SK-N-SH (cell line): ENCODE measurements at regions not wholly inside any gene's neighbourhood (a gene's known extent, or its start where the extent isn't known, plus 50 kb on each side); places are given as distances from the start of the nearest gene placed in this dataset.

ENCODE experiments used
- CHD2 ChIP-seq: fragments of 150-350 bp; IDR thresholded peaks from 2 replicates; pipeline ENCODE4 v1.6.1; 2018; ENCODE audit warnings: low read length; ENCODE audit not compliant: partially characterized antibody
- CTCF ChIP-seq: fragments of 200-600 bp; sonication (generic); IDR thresholded peaks from 2 replicates; pipeline ENCODE4 v1.6.1; 2017; ENCODE audit warnings: antibody characterized with exemption, mild to moderate bottlenecking, moderate library complexity
- ELF1 ChIP-seq: IDR thresholded peaks from 2 replicates; pipeline ENCODE4 v1.4.0; 2012
- EZH2phosphoT487 ChIP-seq: fragments of 200-600 bp; sonication (generic); IDR thresholded peaks from 2 replicates; pipeline ENCODE4 v1.6.1; 2017; ENCODE audit warnings: low read depth, mixed run types, mild to moderate bottlenecking, antibody characterized with exemption, moderate library complexity, borderline replicate concordance
- MAX ChIP-seq: IDR thresholded peaks from 2 replicates; pipeline ENCODE4 v1.4.0; 2012; ENCODE audit warnings: low read depth
- POLR2AphosphoS5 ChIP-seq: IDR thresholded peaks from 2 replicates; pipeline ENCODE4 v1.6.1; 2012; ENCODE audit warnings: low read depth, low read length
- RAD21 ChIP-seq: IDR thresholded peaks from 2 replicates; pipeline ENCODE4 v1.6.1; 2012; ENCODE audit warnings: mild to moderate bottlenecking, low read length
- REST ChIP-seq: IDR thresholded peaks from 2 replicates; pipeline ENCODE4 v1.6.1; 2012; ENCODE audit warnings: mild to moderate bottlenecking, low read depth, low read length, moderate library complexity
- TAF1 ChIP-seq: IDR thresholded peaks from 2 replicates; pipeline ENCODE4 v1.6.1; 2012; ENCODE audit warnings: low read depth, mild to moderate bottlenecking, low read length, moderate library complexity, borderline replicate concordance
- USF1 ChIP-seq: IDR thresholded peaks from 2 replicates; pipeline ENCODE4 v1.4.0; 2012; ENCODE audit warnings: low read depth, borderline replicate concordance

GRCh38 chr5:92963800-92964199, 617.2 kb downstream of the NR2F1-AS1 start:
- TF ChIP-seq CTCF (no peak), MAX (no peak), RAD21 (no peak), TAF1 (no peak), ELF1 (no peak), USF1 (no peak), POLR2AphosphoS5 (no peak), CHD2 (no peak), REST (no peak), EZH2phosphoT487 (no peak)
